Breast epithelium (tissue), 4 donors: ENCODE measurements at regions not wholly inside any gene's neighbourhood (a gene's known extent, or its start where the extent isn't known, plus 50 kb on each side); places are given as distances from the start of the nearest gene placed in this dataset.
A peak's percentile ranks its signal among the peaks of the same experiment; 100 is the strongest.
"Not testable (repeated sequence)": the region's sequence is repeated elsewhere in the genome, so short reads cannot be mapped to it uniquely, and the experiment has no call there.

Experiments used
- DNase-seq, 2 donors: peaks; one replicate each; pipeline ENCODE4 v3.0.0-alpha.2; 2019; ENCODE audit warnings: low spot score in 2 of 2
- H3K27ac ChIP-seq, 2 donors: fragments of 200-600 bp; sonication (generic) in 1 of 2; one replicate each; pipeline ENCODE4 v1.5.1; 2016 to 2019; ENCODE audit warnings: mild to moderate bottlenecking in 1 of 2
- H3K27me3 ChIP-seq, 2 donors: fragments of 200-600 bp; sonication (generic) in 1 of 2; one replicate each; pipeline versions ENCODE4 v1.5.1 to v1.6.0; 2017 to 2019; ENCODE audit warnings: control low read depth in 1 of 2, mild to moderate bottlenecking in 1 of 2
- H3K36me3 ChIP-seq: fragments of 200-600 bp; one replicate; pipeline ENCODE4 v1.5.1; 2019
- H3K4me1 ChIP-seq, 2 donors: fragments of 200-600 bp; sonication (generic); one replicate each; pipeline ENCODE4 v1.5.1; 2016 to 2019; ENCODE audit warnings: control low read depth in 1 of 2
- H3K4me3 ChIP-seq, 3 donors: fragments of 200-600 bp; sonication (generic); 1 replicate in 2 of 3; 2 replicates in 1 of 3; pipeline ENCODE4 v1.5.1; 2016 to 2019; ENCODE audit warnings: mild to moderate bottlenecking in 3 of 3, moderate library complexity in 2 of 3
- H3K9me3 ChIP-seq, 2 donors: fragments of 200-600 bp; sonication (generic) in 1 of 2; one replicate each; pipeline ENCODE4 v1.5.1; 2016 to 2019; ENCODE audit warnings: control low read depth in 1 of 2
- CTCF ChIP-seq, 3 donors: fragments of 450-650 bp; IDR thresholded peaks; one replicate each; pipeline ENCODE4 v1.5.1; 2016 to 2017; ENCODE audit warnings: antibody characterized with exemption in 3 of 3, mild to moderate bottlenecking in 3 of 3, moderate library complexity in 3 of 3
- POLR2A ChIP-seq: fragments of 450-650 bp; IDR thresholded peaks from one replicate; pipeline ENCODE4 v1.6.1; 2016; ENCODE audit warnings: antibody characterized with exemption, mild to moderate bottlenecking, moderate library complexity
- POLR2AphosphoS5 ChIP-seq, 3 donors: sonication (generic); formaldehyde crosslinking; IDR thresholded peaks; one replicate each; pipeline ENCODE4 v1.6.1; 2017; ENCODE audit warnings: antibody characterized with exemption in 3 of 3
- intact Hi-C: fragments of 100-400 bp; cut with DNase I; formaldehyde crosslinking; loops from one replicate; pipeline ENCODE4 v1.15.1; 2023; ENCODE audit warnings: low total_unique reads

- intact Hi-C loops, result loop anchor here (5.0 kb wide), 1 partner anchor 242 kb away; no protein-coding TSS in a partner anchor
- not testable (repeated sequence) for H3K36me3 ChIP-seq, DNase-seq
Observed at GRCh38 chr22:25460682-25461081, 103.8 kb upstream of the GRK3 start.

GRCh38 chr22:25461301-25461700 is 103.2 kb upstream of the GRK3 start:
- intact Hi-C loops, result loop anchor here (5.0 kb wide), 1 partner anchor 241 kb away; no protein-coding TSS in a partner anchor
- TF ChIP-seq CTCF (IDR thresholded peaks at IDR 0.05) (no peak), POLR2AphosphoS5 (IDR thresholded peaks at IDR 0.05) (no peak), POLR2A (no peak)

More at GRCh38 chr22:25460682-25461081, 103.8 kb upstream of the GRK3 start:
- H3K4me3 ChIP-seq, H3K27me3 ChIP-seq, H3K27ac ChIP-seq, H3K4me1 ChIP-seq, H3K9me3 ChIP-seq: not testable (repeated sequence)

GRCh38 chr22:25462474-25463346 is 101.8 kb upstream of the GRK3 start:
- intact Hi-C loops, result loop anchor here (5.0 kb wide), 1 partner anchor 240 kb away; no protein-coding TSS in a partner anchor
- DNase-seq, result peak; percentile 73 to 82

More at GRCh38 chr22:25461301-25461700, 103.2 kb upstream of the GRK3 start:
- Histone ChIP-seq H3K36me3 (no peaks in the 10 kb centered on the region), H3K4me1 (no peaks in the 10 kb centered on the region), H3K27ac (no peak overlapping the region), H3K4me3 (no peak overlapping the region), H3K27me3 (no peaks in the 10 kb centered on the region), H3K9me3 (no peaks in the 10 kb centered on the region)
- DNase-seq, result no peak

GRCh38 chr22:25463347-25463628 is 101.2 kb upstream of the GRK3 start:
- not testable (repeated sequence) for H3K27ac ChIP-seq, DNase-seq, H3K4me1 ChIP-seq, H3K36me3 ChIP-seq, H3K9me3 ChIP-seq, H3K4me3 ChIP-seq, H3K27me3 ChIP-seq
- intact Hi-C loops, result loop anchor here (5.0 kb wide), 1 partner anchor 239 kb away; no protein-coding TSS in a partner anchor

More at GRCh38 chr22:25462474-25463346, 101.8 kb upstream of the GRK3 start:
- not testable (repeated sequence) for H3K4me1 ChIP-seq, H3K36me3 ChIP-seq, H3K4me3 ChIP-seq, H3K27me3 ChIP-seq, H3K9me3 ChIP-seq, H3K27ac ChIP-seq
- TF ChIP-seq POLR2AphosphoS5 (IDR thresholded peaks at IDR 0.05) (peak in 2 of 3 donors; percentile 37 to 43), CTCF (IDR thresholded peaks at IDR 0.05) (peak; percentile 82 to 99 (median 97))

- not testable (repeated sequence) for H3K9me3 ChIP-seq, H3K36me3 ChIP-seq, DNase-seq, H3K4me3 ChIP-seq, H3K4me1 ChIP-seq, H3K27ac ChIP-seq, H3K27me3 ChIP-seq
- intact Hi-C loops, result loop anchor here (5.0 kb wide), 1 partner anchor 238 kb away; no protein-coding TSS in a partner anchor
Observed at GRCh38 chr22:25464326-25464725, 100.1 kb upstream of the GRK3 start.

- Histone ChIP-seq H3K4me3 (no peak overlapping the region), H3K27me3 (no peaks in the 10 kb centered on the region), H3K36me3 (no peaks in the 10 kb centered on the region), H3K27ac (no peak overlapping the region), H3K9me3 (no peaks in the 10 kb centered on the region), H3K4me1 (no peaks in the 10 kb centered on the region)
- DNase-seq, result no peak
- intact Hi-C loops, result no loop called here
- no peak for TF ChIP-seq CTCF (IDR thresholded peaks at IDR 0.05)
- TF ChIP-seq POLR2A, result no peak
- TF ChIP-seq POLR2AphosphoS5 (IDR thresholded peaks at IDR 0.05), result no peak
Observed at GRCh38 chr22:25465949-25466348, 98.5 kb upstream of the GRK3 start.
